HG03066 (cell line): ENCODE measurements at regions not wholly inside any gene's neighbourhood (a gene's known extent, or its start where the extent isn't known, plus 50 kb on each side); places are given as distances from the start of the nearest gene placed in this dataset.
"Not testable (repeated sequence)": the region's sequence is repeated elsewhere in the genome, so short reads cannot be mapped to it uniquely, and the experiment has no call there.

Experiments used
- ATAC-seq: cut with Tn5 transposase; IDR thresholded peaks from one replicate; pipeline ENCODE4 v1.9.1; 2021; ENCODE audit warnings: low read depth; ENCODE audit not compliant: unreplicated experiment

- ATAC-seq: not testable (repeated sequence)
Observed at GRCh38 chr15:20207198-20207597, 334.4 kb downstream of the GOLGA6L6 start.

GRCh38 chr15:20204177-20204866, 337.3 kb downstream of the GOLGA6L6 start:
- not testable (repeated sequence) for ATAC-seq

- ATAC-seq: not testable (repeated sequence)
Observed at GRCh38 chr15:20203649-20204150, 337.9 kb downstream of the GOLGA6L6 start.

GRCh38 chr15:20194591-20195198, 346.9 kb downstream of the GOLGA6L6 start:
- ATAC-seq: not testable (repeated sequence)

DNA sequence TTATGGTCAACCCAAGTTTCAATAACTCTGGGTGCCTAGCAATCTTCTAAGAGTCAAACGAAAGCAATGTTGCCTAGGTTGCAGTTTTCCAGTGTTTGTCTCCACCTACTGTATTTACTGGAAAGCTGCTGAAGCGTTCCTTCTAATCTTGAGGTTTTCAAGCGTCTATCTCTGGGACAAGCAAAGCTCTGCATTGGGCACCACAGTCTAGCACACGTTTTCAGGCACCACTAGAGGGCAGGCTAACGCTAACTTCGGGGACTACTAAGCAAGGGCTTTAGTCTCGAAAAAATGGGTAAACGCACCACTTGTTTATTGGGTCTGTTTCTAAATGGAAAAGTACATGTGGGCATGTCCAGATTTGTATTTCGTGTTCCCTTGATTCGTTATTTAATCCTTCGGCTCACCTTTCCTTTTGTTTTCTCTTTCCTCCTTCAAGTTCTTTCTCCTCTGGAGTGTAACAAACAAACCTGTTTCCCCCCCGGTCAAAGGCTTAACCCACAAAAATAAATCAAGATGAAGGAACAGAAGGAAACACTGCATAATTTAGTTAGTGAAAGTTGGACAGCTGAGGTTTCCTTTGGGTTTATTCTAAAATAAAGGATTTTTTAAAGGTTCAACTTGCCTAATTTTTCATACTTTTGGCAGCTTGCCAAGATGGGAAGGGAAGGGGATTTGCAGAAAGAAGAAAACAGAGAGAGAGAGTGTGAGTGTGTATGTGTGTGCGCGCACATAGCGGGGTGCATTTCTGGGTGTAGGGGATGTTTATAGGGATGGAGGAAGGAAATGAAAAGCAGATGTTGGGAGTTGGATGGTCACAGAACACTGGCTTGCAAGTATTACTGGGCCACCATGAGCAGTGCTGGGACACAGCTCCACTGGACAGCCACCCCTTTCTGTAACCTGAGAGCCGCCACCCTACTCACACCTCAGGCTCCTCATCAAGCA, 348.3 kb downstream of the GOLGA6L6 start:
- ATAC-seq: peak; percentile 87

GRCh38 chr15:20191508-20192125, 350.0 kb downstream of the GOLGA6L6 start:
- ATAC-seq: not testable (repeated sequence)

DNA sequence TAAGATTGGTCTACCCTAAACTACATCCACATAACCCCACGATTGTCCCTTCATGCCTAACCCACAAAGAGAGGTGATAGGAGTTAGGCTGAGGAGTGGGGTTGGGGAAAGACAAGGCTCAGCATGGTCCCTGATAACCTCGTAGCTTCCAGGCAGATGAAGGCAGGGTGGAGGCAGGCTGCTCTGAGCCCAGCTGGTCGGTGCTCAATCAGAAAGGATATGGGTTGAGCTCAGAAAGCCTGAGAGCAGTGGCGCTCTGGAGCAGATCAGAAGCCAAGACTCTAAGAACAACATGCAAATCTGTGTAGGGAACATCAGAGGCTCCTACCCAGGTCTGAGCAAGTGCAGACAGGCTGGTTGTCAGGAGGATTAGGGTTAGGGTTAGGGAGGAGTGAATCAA, 353.0 kb downstream of the GOLGA6L6 start:
- ATAC-seq: not testable (repeated sequence)

GRCh38 chr15:20187370-20188355, 353.9 kb downstream of the GOLGA6L6 start:
- not testable (repeated sequence) for ATAC-seq

DNA sequence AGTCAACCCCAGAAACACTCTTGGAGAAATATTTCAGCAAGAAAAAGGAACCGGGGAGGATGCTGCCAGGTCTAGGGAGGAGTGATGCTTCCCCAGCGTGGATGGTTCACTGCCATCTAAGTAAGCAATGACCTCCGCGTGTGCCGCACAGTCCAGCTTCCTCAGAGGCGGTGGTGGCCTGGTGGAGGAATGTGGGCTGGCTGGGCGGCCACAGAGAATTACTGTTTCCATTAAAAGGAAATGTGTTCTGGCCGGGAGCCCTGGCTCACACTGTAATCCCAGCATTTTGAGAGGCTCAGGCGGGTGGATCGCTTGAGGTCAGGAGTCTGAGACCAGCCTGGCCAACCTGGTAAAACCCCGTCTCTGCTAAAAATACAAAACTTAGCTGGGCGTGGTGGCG, 356.7 kb downstream of the GOLGA6L6 start:
- not testable (repeated sequence) for ATAC-seq

DNA sequence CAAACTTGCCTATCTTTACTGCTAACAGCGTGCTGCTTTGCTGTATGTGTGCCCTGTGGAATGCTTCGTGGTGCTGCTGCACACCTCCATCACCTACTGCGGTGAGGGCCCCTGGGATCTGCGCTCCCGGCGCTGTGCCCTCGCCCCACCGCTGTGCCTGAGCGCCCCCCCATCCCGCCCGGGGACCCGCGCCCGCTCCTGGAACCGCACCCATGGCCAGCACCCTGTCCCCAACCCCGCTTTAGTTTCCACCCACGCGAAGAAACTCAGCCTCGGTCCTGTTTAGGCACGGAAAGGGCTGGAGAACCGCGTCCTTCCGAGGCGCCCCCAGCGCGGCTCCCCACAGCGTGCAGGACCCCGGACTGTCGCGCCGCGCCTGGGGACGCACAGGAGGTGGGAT, 373.4 kb downstream of the GOLGA6L6 start:
- ATAC-seq: not testable (repeated sequence)

- ATAC-seq: not testable (repeated sequence)
Observed at GRCh38 chr15:20153528-20153927, 388.1 kb downstream of the GOLGA6L6 start.

GRCh38 chr15:20148679-20149078, 392.9 kb downstream of the GOLGA6L6 start:
- not testable (repeated sequence) for ATAC-seq

GRCh38 chr15:20148008-20148407, 393.6 kb downstream of the GOLGA6L6 start:
- ATAC-seq: not testable (repeated sequence)

DNA sequence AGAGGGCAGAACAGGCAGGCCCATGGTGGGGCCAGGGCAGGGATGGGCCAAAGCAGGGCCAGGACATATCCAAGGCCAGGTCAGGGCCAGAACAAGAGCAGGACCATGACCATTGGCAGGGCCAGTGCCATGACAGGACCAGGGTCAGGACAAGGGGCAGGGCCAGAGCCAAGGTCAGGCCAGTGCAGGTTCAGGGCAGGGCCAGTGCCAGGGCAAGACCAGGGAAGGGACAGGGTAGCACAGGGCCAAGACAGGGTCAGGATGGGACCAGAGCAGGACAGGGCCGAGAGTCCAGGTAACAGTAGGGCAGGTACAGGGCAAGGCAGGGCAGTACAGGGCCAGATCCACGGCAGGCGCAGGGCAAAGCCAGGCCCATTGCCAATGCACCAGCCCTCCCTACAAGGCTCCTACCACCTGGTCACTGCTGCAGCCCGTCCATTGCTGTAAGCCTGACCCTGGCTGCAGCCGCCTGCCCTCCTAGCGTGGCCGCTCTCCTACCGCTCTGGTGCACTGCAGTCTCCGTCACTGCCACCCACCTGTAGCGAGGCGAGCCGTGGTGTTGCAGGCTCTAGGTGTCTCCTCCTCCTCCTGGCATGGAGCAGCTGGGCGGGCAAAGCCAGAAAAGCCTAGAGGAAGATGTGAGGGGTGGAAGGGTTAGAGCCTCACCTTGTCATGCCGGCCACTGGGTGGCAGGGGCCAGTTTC, 397.1 kb downstream of the GOLGA6L6 start:
- ATAC-seq: not testable (repeated sequence)

DNA sequence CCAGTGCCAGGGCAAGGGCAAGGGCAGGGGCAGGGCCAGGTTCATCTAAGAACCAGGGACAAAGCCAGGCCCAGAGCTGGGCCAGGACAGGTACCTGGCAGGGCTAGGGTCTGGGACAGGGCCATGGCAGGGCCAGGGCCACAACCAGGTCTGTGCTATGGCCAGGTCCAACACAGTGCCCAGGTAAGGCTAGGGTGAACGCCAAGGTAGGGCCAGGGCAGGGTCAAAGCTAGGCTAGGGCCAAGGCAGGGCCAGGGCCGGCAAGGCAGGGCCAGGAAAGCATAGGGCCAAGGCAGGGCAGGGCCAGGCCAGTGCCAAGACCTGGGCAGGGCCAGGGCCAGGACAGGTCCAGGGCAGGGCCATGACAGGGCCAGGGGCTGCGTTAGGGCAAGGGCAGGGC, 398.7 kb downstream of the GOLGA6L6 start:
- not testable (repeated sequence) for ATAC-seq

- ATAC-seq: not testable (repeated sequence)
Observed at GRCh38 chr15:20142410-20142809, 399.2 kb downstream of the GOLGA6L6 start.

DNA sequence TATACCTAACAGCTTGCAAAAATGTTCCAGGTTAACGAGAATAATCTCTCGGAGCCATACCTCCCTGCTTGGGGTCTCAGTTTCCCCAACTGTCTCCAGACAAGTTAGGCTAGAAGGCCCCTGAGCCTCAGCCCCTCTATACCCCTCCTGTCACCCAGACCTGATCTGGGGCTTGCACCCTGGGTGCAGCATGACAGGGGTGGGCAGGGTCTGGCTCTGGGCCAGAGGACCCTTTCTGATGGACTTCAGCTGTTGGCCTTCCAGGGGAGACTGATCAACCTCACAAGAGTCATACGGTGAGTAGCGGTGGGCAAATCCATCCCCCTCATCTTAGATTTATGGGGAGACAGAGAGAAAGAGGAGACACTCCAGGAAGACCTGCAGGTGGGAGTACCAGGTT, 416.9 kb downstream of the GOLGA6L6 start:
- ATAC-seq: not testable (repeated sequence)

- ATAC-seq: no peak
Observed at GRCh38 chr15:20106026-20106425, 435.6 kb downstream of the GOLGA6L6 start.
